Gastroesophageal sphincter (tissue), 3 donors: ENCODE measurements at regions not wholly inside any gene's neighbourhood (a gene's known extent, or its start where the extent isn't known, plus 50 kb on each side); places are given as distances from the start of the nearest gene placed in this dataset.

Source experiments
- CTCF ChIP-seq, 4 experiments: fragments of 200-600 bp in 2 of 4; fragments of 450-650 bp in 2 of 4; sonication (generic) in 1 of 4; IDR thresholded peaks; one replicate each; pipeline ENCODE4 v1.5.1; 2017 to 2019; ENCODE audit warnings: antibody characterized with exemption in 4 of 4, mild to moderate bottlenecking in 2 of 4, moderate library complexity in 2 of 4
- EP300 ChIP-seq: sonication (generic); formaldehyde crosslinking; IDR thresholded peaks from one replicate; pipeline ENCODE4 v1.6.1; 2017; ENCODE audit warnings: antibody characterized with exemption, mild to moderate bottlenecking
- POLR2A ChIP-seq, 2 donors: fragments of 450-650 bp; IDR thresholded peaks; one replicate each; pipeline ENCODE4 v1.6.1; 2017; ENCODE audit warnings: antibody characterized with exemption in 2 of 2, mild to moderate bottlenecking in 2 of 2, moderate library complexity in 1 of 2
- POLR2AphosphoS5 ChIP-seq: sonication (generic); formaldehyde crosslinking; IDR thresholded peaks from one replicate; pipeline ENCODE4 v1.6.1; 2017; ENCODE audit warnings: antibody characterized with exemption

GRCh38 chr4:136664988-136665387 is 867.3 kb downstream of the PCDH18 start:
- no peak for TF ChIP-seq POLR2A (IDR thresholded peaks at IDR 0.05)
- no peak for TF ChIP-seq CTCF (IDR thresholded peaks at IDR 0.05)
- no peak for TF ChIP-seq EP300
- TF ChIP-seq POLR2AphosphoS5 = no peak
